Pancreas (tissue), 10 donors: ENCODE measurements at regions not wholly inside any gene's neighbourhood (a gene's known extent, or its start where the extent isn't known, plus 50 kb on each side); places are given as distances from the start of the nearest gene placed in this dataset.

Experiments
- ATAC-seq, 4 donors: fragments of 200-7000 bp; cut with Tn5 transposase; one replicate each; pipeline versions ENCODE4 v1.8.0 to v1.9.1; 2020; ENCODE audit warnings: mild to moderate bottlenecking in 4 of 4, moderate library complexity in 4 of 4
- DNase-seq, 6 donors: peaks; one replicate each; pipeline ENCODE4 v3.0.0-alpha.2; 2020
- FAIRE-seq: peaks from 2 replicates; lab custom pipeline; 2012; peaks lifted over from hg19 to GRCh38; lab: Jason Lieb, UNC
- H3K27ac ChIP-seq, 4 donors: fragments of 200-600 bp; sonication (generic); 1 replicate in 3 of 4; 2 replicates in 1 of 4; pipeline versions ENCODE4 v1.5.0 to v1.8.0; 2020
- H3K27me3 ChIP-seq, 4 donors: fragments of 200-600 bp; one replicate each; pipeline ENCODE4 v1.8.0; 2021
- H3K36me3 ChIP-seq, 3 donors: fragments of 200-600 bp; sonication (generic) in 1 of 3; one replicate each; pipeline versions ENCODE4 v1.5.0 to v1.8.0; 2020 to 2021
- H3K4me1 ChIP-seq, 3 donors: fragments of 200-600 bp; one replicate each; pipeline ENCODE4 v1.8.0; 2021
- H3K4me3 ChIP-seq, 4 donors: fragments of 200-600 bp; sonication (generic) in 2 of 4; one replicate each; pipeline versions ENCODE4 v1.5.0 to v1.8.0; 2020 to 2021
- H3K9me3 ChIP-seq, 4 donors: fragments of 200-600 bp; one replicate each; pipeline ENCODE4 v1.8.0; 2021
- WGBS, 2 donors: extraction: QIAGEN DNeasy Blood & Tissue Kit; methylation state at CpG; one replicate each; pipeline ENCODE4 v1.1.7; 2013; 5-methylcytosine and 5-hydroxymethylcytosine counted together
- intact Hi-C, 3 donors: fragments of 100-400 bp; cut with DNase I; formaldehyde crosslinking; loops; one replicate each; pipeline versions ENCODE4 v1.11.1 to v1.14.2; 2022
- TF ChIP-seq, protein P1 (sequence below), 4 donors: fragments of 200-600 bp; sonication (generic) in 3 of 4; IDR thresholded peaks; one replicate each; pipeline versions ENCODE4 v1.5.0 to v1.8.0; 2021; ENCODE audit warnings: antibody characterized with exemption in 4 of 4
- donor health status: healthy with polysubstance abuse.
- donor health status: DM: no; HTN: no; CAD: no; lungs with moderate emphysema.
- donor health status: DM: no; HTN: no; CAD: no.
- donor health status: control.
- donor health status: control.
- donor health status: Bipolar disorder and iron deficiency.
- donor health status: DM: yes; HTN: yes; CAD: no.
- donor health status: DM: no; HTN: no; CAD: no.
- donor health status: DM: no; HTN: no; CAD: no.
- donor health status: DM: yes; HTN: yes; CAD: no.

- Histone ChIP-seq H3K4me3 (no peak overlapping the region), H3K4me1 (no peaks in the 10 kb centered on the region), H3K27me3 (no peaks in the 10 kb centered on the region), H3K36me3 (no peaks in the 10 kb centered on the region), H3K9me3 (no peaks in the 10 kb centered on the region), H3K27ac (no peak overlapping the region)
- 80 to 91% methylated on average over 4 of the region's 4 CpGs for WGBS, 2 donors
- TF ChIP-seq, protein P1, sequence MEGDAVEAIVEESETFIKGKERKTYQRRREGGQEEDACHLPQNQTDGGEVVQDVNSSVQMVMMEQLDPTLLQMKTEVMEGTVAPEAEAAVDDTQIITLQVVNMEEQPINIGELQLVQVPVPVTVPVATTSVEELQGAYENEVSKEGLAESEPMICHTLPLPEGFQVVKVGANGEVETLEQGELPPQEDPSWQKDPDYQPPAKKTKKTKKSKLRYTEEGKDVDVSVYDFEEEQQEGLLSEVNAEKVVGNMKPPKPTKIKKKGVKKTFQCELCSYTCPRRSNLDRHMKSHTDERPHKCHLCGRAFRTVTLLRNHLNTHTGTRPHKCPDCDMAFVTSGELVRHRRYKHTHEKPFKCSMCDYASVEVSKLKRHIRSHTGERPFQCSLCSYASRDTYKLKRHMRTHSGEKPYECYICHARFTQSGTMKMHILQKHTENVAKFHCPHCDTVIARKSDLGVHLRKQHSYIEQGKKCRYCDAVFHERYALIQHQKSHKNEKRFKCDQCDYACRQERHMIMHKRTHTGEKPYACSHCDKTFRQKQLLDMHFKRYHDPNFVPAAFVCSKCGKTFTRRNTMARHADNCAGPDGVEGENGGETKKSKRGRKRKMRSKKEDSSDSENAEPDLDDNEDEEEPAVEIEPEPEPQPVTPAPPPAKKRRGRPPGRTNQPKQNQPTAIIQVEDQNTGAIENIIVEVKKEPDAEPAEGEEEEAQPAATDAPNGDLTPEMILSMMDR (IDR thresholded peaks at IDR 0.05), result no peak
- DNase-seq (no peak), FAIRE-seq (no peak), ATAC-seq (no peak)
- intact Hi-C loops, result no loop called here
Measured at GRCh38 chr10:43795639-43796038, 147.0 kb upstream of the ZNF32 start.

DNA sequence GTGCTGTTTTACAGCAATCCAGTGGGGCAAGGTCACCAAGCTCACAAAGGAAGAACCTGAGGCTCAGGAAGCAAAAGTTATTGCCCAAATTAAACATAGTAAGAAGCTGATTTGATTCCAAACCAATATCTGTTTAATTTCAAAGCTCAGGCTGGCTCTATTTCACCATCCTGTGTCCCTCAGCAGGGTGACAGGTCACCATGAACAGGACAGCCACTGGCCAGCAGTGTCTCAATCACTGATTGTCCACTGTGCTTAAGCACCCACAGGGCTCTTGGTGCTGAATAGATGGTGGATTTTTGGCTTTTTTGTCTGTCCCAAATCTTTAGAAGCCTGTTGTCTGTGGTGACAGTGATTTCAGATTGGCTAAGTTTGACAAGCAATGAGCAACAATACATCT is 146.4 kb upstream of the ZNF32 start:
- no peak for ATAC-seq

GRCh38 chr10:43794181-43794815 is 145.6 kb upstream of the ZNF32 start:
- no peak for FAIRE-seq
- intact Hi-C loops, result no loop called here
- 79 to 87% methylated on average over 8 to 9 of the region's 9 CpGs for WGBS, 2 donors

More for the DNA sequence above, 146.4 kb upstream of the ZNF32 start:
- TF ChIP-seq, protein P1 (IDR thresholded peaks at IDR 0.05), result no peak
- H3K27ac ChIP-seq, result no peak overlapping the region
- H3K4me1 ChIP-seq, result no peaks in the 10 kb centered on the region
- intact Hi-C loops, result no loop called here
- DNase-seq (no peak), FAIRE-seq (no peak)
- no peak overlapping the region for H3K4me3 ChIP-seq
- no peaks in the 10 kb centered on the region for H3K36me3 ChIP-seq
- H3K27me3 ChIP-seq, result no peaks in the 10 kb centered on the region
- no peaks in the 10 kb centered on the region for H3K9me3 ChIP-seq

GRCh38 chr10:43793704-43794103 is 145.0 kb upstream of the ZNF32 start:
- Histone ChIP-seq H3K9me3 (no peaks in the 10 kb centered on the region), H3K36me3 (no peaks in the 10 kb centered on the region), H3K27me3 (no peaks in the 10 kb centered on the region), H3K27ac (no peak overlapping the region), H3K4me3 (no peak overlapping the region), H3K4me1 (no peaks in the 10 kb centered on the region)
- intact Hi-C loops, result no loop called here
- no peak for DNase-seq
- no peak for FAIRE-seq
- TF ChIP-seq, protein P1 (IDR thresholded peaks at IDR 0.05), result no peak
- WGBS, 2 donors, result 85 to 92% methylated on average over 6 of the region's 6 CpGs
- peak in 1 of 4 donors; percentile 43 for ATAC-seq

More at GRCh38 chr10:43794181-43794815, 145.6 kb upstream of the ZNF32 start:
- TF ChIP-seq, protein P1 (IDR thresholded peaks at IDR 0.05), result no peak
- DNase-seq (peak in 1 of 6 donors; percentile 38), ATAC-seq (peak in 3 of 4 donors; percentile 44 to 67 (median 45))
- Histone ChIP-seq H3K4me1 (no peaks in the 10 kb centered on the region), H3K9me3 (no peaks in the 10 kb centered on the region), H3K27ac (no peak overlapping the region), H3K27me3 (no peaks in the 10 kb centered on the region), H3K4me3 (no peak overlapping the region), H3K36me3 (no peaks in the 10 kb centered on the region)

DNA sequence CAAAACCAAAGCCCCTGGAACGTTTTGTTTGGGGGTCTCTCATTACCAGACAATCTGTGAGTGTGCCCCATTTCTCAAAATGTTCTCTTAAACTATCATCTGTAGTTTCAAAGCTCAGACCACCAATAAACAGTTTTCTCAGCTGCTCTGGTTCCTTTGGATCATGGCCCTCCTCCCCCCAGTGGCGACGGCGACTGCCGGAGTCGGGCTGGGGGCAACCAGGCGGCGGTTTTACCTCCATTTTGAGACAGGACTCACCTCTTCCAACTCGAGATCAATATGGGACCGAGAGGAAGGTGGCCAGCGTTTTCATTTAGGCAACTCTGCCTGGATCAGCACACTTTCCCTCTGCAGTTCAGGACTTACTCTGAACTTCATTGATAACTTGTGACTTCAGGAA is 141.5 kb upstream of the ZNF32 start:
- Histone ChIP-seq H3K27ac (no peak overlapping the region), H3K9me3 (no peaks in the 10 kb centered on the region), H3K4me3 (no peak overlapping the region), H3K36me3 (no peaks in the 10 kb centered on the region), H3K27me3 (no peaks in the 10 kb centered on the region), H3K4me1 (no peaks in the 10 kb centered on the region)
- 76 to 83% methylated on average over 11 of the region's 11 CpGs for WGBS, 2 donors
- TF ChIP-seq, protein P1 (IDR thresholded peaks at IDR 0.05), result no peak
- intact Hi-C loops, result no loop called here
- no peak for ATAC-seq
- no peak for FAIRE-seq
- DNase-seq, result no peak
